HG02610 (cell line): ENCODE measurements at regions not wholly inside any gene's neighbourhood (a gene's known extent, or its start where the extent isn't known, plus 50 kb on each side); places are given as distances from the start of the nearest gene placed in this dataset.
A peak's percentile ranks its signal among the peaks of the same experiment; 100 is the strongest.

ENCODE experiments used
- ATAC-seq: cut with Tn5 transposase; IDR thresholded peaks from one replicate; pipeline ENCODE4 v1.9.1; 2021; ENCODE audit warnings: mild to moderate bottlenecking, moderate library complexity; ENCODE audit not compliant: unreplicated experiment

- ATAC-seq, result no peak
Measured at GRCh38 chr15:96075895-96076294, 254.6 kb upstream of the NR2F2 start.

DNA sequence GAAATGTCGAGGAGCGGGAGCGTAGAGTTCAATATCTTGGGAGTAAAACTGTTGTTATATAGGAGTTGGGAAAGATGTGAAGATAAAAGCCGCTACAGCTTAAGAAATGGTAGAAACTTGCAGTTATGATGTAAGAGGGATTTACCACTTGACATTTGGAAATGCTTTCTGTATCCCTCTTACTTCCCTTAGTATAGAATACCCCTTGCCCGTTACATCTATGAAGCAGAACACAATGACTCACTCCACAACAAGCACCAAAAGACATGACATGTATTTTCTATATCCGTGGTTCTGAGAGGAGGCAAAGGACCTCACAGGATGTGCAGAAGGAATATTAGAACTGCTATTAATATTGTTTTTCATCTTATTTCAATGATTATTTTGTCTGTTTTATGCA is 254.2 kb upstream of the NR2F2 start:
- ATAC-seq, result no peak

- ATAC-seq, result no peak
Measured at GRCh38 chr15:96079041-96079440, 251.5 kb upstream of the NR2F2 start.

DNA sequence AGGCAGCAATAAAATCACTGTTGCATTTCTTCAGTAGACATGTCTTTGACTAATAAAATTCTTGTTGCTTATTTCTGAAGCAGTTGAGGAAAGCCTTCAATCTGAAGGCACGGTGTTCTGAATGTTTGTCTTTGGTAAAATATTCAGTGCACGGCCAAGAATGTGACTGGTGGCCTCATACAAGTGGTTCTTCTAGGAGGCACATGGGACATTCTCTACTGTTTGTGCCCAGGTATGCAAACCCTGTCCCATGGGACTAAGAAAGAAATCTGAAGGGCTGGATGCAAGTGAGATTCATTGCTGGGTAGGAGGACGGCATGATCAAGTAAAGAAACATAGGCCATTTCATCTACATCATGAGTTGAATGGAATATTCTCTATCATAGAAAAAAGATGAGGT is 250.6 kb upstream of the NR2F2 start:
- no peak for ATAC-seq

GRCh38 chr15:96086164-96086563 is 244.3 kb upstream of the NR2F2 start:
- no peak for ATAC-seq

- no peak for ATAC-seq
Measured at GRCh38 chr15:96087180-96087884, 243.2 kb upstream of the NR2F2 start.

GRCh38 chr15:96088650-96089049 is 241.8 kb upstream of the NR2F2 start:
- no peak for ATAC-seq

DNA sequence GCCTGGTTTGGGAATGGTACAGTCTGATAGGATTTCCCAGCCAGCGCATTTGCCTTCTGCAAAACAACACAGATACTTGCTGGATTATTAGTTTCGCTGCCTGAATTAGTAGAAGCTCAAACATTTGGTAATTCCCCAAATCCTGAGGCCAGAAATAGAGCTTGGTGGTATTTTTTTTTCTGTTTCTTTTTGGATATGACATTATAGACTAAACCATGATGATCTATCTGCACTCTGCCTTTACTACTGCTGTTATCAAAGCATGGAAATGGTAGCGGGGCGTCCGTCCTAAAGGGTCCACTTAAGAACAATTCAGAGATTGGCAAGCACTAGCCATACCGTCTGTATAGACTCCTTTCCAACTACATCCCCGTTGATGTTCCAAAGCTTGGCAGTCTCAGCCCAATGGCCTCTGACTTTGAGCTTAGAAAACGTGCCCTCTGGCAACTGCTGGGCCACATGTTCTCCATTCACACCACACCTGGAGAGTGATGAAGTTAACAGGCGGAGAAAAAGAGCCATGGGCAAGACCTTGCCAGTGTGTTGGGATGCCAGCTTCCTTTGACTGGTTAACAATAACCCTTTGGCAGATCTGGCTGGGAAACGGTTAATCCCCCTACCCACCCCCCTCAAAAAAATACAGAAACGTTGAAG is 241.0 kb upstream of the NR2F2 start:
- peak; percentile 49 for ATAC-seq

GRCh38 chr15:96092186-96092585 is 238.3 kb upstream of the NR2F2 start:
- no peak for ATAC-seq

DNA sequence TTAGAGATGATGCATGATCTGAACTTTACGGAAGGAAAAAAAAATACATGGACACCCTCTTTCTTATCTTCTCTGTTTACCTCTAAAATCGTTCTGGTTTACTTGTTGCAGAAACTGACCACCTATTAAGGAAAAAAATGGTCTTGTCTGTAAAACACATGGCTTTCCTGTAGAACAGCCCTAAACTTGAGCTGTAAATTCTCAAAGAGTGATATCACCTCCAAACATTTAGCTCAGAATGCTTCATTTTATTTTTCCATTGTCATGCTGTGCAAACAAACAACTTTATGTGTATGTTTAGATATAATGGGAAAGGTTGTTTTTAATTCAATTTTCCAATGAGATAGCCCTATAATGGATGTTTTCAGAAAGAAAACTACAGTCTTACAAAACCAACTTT is 237.4 kb upstream of the NR2F2 start:
- no peak for ATAC-seq

- ATAC-seq, result no peak
Measured at GRCh38 chr15:96097661-96098060, 232.8 kb upstream of the NR2F2 start.

GRCh38 chr15:96102631-96103030 is 227.9 kb upstream of the NR2F2 start:
- ATAC-seq, result no peak

GRCh38 chr15:96106181-96106580 is 224.3 kb upstream of the NR2F2 start:
- ATAC-seq, result no peak

- no peak for ATAC-seq
Measured at GRCh38 chr15:96106628-96107027, 223.9 kb upstream of the NR2F2 start.

- no peak for ATAC-seq
Measured at GRCh38 chr15:96107916-96108315, 222.6 kb upstream of the NR2F2 start.

DNA sequence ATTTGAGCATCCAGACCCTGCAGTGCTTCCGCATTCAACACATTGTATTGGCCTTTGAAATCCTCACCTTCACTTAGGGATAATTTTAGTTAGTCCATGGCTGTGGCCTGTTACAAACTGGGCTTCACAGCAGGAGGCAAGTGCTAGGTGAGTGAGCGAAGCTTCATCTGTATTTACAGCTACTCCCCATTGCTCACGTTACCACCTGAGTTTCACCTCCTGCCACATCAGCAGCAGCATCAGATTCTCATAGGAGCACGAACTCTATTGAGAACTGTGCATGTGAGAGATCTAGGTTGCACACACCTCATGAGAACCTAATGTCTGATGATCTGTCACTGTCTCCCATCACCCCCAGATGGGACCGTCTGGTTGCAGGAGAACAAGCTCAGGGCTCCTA is 222.1 kb upstream of the NR2F2 start:
- ATAC-seq, result no peak

DNA sequence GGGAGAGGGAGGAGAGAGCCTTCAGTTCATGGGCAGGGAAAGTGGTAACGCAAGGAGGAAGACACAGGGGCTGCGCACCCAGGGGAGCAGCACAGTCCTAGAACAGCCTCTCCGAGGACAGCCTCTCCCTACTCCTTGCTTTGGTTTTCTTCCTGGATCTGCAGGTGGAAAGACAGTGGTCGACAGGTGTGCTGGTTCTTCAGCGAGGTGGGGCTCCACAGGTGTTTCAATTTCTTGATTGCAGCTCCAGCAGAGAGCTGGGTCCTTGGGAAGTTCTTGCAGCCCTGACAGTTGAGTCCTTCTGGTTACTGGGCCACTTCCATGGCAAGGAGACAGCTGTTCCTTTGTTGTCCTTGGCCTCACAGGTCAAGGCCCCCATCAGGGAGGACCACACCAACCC is 220.7 kb upstream of the NR2F2 start:
- ATAC-seq, result no peak

- ATAC-seq, result no peak
Measured at GRCh38 chr15:96112018-96112417, 218.5 kb upstream of the NR2F2 start.

DNA sequence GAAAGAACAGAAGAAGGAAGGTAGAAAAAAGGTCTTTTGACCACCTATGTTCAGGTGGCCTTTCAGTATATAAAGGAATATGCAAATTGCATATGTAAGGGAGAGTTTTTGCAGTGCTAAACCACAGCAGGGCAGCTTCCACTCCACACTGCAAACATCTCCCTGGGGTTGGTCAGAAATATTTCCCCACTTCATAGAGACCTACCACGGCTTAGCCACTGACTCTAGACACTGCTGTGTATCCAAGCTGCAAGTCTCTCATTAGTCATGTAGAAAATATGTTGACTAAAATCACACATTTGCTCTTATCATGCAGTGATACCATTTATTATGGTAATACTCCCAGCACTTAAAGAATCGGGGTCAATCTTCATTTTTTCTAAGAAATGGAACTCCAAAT is 214.9 kb upstream of the NR2F2 start:
- ATAC-seq, result peak; percentile 91

DNA sequence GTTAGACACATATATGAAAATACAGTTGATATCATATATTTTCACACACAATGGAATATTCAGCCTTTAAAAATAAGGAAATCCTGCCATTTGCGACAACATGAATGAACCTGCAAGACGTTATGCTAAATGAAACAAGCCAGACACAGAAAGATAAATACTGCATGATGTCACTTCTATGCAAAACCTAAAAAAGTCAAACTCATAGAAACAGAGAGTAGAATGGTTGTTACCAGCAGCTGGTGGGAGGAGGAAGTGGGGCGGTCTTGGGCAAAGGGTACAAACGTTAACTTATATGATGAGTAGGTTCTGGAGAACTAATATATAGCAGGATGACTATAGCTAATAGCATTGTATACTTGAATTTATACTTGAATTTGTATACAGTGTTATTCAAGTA is 213.2 kb upstream of the NR2F2 start:
- no peak for ATAC-seq

GRCh38 chr15:96119734-96120133 is 210.8 kb upstream of the NR2F2 start:
- no peak for ATAC-seq

GRCh38 chr15:96121086-96121920 is 209.2 kb upstream of the NR2F2 start:
- no peak for ATAC-seq
